DMS 273 (cell line): ENCODE measurements at regions not wholly inside any gene's neighbourhood (a gene's known extent, or its start where the extent isn't known, plus 50 kb on each side); places are given as distances from the start of the nearest gene placed in this dataset.
"Not testable (repeated sequence)": the region's sequence is repeated elsewhere in the genome, so short reads cannot be mapped to it uniquely, and the experiment has no call there.

Source experiments
- DNase-seq: peaks from one replicate; lab custom pipeline; 2025; ENCODE audit not compliant: unreplicated experiment; lab: John Stamatoyannopoulos, UW

GRCh38 chr2:204138206-204138605, 201.6 kb downstream of the ICOS start:
- no peak for DNase-seq

GRCh38 chr2:204140246-204140645, 203.7 kb downstream of the ICOS start:
- no peak for DNase-seq

DNA sequence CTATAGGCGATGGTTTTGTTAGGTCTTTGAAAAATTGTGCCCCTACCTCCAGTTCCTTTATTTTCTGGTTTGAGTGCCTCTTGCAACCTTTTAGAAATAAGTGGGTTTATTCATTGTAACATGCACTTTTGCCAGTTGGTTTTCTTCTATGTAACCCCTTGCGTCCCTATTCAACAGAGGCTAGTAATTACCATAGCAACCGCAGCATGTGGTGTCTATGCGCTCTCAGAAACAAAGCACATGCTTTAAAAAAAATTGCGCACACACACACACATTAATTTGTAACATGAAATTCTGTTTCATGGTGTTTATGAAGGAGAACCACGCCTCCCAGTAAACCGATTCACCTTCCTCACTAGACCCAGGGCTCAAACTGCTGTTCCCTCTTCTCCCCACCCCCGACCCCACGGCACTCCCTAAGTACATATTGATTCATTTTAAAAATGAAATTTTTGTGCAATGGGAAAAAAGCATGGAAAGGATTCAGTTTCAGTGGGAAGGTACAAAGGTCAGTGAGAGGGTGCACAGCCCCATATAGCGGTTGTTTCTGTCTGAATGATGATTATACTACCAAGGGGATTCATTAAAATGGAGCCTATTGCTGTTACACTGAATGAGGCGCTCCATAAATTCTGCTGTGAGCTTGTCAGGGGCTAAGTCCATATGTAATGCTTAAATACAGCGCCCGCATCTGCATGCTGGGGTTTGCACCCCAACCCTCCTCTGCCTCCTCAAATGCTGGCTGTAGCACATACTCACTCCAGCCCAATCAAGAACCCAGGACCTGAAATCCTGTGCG, 206.9 kb downstream of the ICOS start:
- no peak for DNase-seq

GRCh38 chr2:204144492-204144891, 207.9 kb downstream of the ICOS start:
- DNase-seq: no peak

- peak; percentile 88 for DNase-seq
Measured at GRCh38 chr2:204145263-204145751, 208.7 kb downstream of the ICOS start.

GRCh38 chr2:204145791-204146190, 209.2 kb downstream of the ICOS start:
- DNase-seq: no peak

GRCh38 chr2:204147040-204147439, 210.5 kb downstream of the ICOS start:
- not testable (repeated sequence) for DNase-seq

- DNase-seq: no peak
Measured at GRCh38 chr2:204150721-204151120, 214.2 kb downstream of the ICOS start.

DNA sequence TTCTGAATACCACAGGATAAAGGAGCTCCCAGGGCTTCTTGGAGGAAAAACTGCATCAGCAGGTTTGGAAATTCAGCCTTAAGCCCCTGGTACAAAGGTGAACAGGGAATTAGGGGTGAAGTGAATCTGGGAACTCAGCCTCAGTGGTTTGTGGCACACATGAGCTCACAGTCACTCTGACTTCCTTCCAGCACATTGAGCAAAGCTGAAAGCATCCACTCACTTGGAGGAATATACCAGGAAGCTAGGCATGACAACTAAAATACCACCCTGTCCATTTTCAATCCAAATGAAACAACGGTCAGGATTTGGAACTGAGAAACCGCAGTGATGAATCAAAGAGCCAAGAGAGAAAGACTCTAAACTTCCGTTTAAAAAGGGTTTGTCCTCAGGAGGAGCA, 216.1 kb downstream of the ICOS start:
- DNase-seq: no peak

- DNase-seq: no peak
Measured at GRCh38 chr2:204154863-204155262, 218.3 kb downstream of the ICOS start.

DNA sequence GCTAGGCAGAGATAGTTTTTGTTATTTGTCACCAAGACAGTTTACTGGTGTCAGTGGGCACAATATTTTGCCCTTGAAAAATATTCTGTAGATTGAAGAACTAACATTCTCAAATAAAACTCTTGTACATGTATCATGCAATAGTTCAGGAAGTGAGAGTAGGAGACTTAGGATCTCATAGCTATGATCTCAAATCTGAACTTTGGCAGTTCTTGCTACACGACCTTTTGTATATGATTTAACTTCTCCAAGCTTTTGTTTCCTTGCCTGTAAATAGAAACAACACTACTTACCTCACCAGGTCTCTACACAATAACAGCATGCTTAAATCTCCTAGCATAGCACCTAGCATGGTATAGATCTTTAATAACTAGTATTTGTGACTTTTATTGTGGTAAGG, 219.9 kb downstream of the ICOS start:
- no peak for DNase-seq

- no peak for DNase-seq
Measured at GRCh38 chr2:204157684-204158083, 221.1 kb downstream of the ICOS start.

DNA sequence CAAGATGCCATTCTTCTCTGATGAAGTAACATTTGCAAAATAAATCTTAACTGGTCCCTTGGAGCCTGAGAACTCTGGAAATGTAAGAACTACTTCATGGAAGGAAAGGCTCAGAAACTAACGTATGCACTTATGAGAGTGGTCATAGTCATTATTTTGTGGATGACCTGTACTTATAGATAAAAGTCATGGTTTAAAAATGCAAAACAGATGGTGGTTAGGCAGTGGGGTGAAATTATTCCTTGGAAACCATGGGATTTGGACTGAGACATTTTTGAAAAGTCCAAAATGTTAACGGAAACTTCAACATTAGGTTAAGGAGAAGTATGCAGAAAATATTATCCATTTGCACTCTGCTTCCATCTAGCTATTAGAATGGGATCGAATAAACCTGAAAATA, 223.0 kb downstream of the ICOS start:
- DNase-seq: no peak

- no peak for DNase-seq
Measured at GRCh38 chr2:204160989-204161388, 224.4 kb downstream of the ICOS start.

DNA sequence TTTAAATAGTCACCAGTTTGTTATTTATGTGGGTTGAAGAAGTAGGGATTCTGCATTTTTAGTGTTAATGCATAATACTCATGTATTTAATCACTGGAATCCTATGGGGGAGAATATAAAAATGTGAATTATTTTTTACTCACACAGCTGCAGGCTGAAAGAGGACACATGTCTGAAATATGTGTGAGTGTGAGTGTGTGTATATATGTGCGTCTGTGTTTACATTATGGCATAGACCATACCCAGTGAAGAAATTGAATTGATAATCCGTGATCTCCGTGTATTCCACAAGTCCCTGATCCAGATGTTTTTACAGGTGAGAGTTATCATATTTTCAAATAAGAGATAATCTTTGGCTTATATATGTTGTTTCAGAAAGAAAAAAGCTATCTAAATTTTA, 225.3 kb downstream of the ICOS start:
- no peak for DNase-seq

DNA sequence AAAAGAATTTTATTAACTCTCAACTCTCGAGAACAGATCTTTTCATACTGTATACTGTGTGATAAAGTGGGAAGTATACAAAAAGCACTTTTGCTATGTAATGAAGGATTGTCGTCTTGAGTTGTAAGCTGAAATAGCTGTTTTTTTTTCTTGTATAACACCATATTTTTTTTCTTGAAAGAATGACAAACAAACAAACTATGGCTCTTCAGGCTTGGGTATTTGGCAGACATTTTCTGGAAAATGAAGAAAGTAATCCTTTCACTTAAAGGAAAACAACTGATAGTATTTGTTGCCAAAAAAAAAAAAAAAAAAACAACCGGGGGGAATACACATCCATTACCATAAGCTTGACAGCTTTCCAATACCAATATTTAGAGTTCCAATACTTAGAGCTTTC, 230.4 kb downstream of the ICOS start:
- no peak for DNase-seq

DNA sequence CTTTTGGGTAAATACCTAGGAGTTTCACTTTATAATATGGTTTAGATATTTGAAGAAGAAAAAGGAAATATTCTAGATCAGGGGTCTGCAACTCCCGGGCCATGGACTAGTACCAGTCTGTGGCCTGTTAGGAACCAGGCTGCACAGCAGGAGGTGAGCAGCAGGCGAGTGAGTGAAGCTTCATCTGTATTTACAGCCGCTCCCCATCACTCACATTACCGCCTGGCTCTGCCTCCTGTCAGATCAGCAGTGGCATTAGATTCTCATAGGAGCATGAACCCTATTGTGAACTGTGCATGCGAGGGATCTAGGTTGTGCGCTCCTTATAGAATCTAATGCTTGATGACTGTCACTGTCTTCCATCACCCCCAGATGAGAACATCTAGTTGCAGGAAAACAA, 231.1 kb downstream of the ICOS start:
- DNase-seq: peak; percentile 3

DNA sequence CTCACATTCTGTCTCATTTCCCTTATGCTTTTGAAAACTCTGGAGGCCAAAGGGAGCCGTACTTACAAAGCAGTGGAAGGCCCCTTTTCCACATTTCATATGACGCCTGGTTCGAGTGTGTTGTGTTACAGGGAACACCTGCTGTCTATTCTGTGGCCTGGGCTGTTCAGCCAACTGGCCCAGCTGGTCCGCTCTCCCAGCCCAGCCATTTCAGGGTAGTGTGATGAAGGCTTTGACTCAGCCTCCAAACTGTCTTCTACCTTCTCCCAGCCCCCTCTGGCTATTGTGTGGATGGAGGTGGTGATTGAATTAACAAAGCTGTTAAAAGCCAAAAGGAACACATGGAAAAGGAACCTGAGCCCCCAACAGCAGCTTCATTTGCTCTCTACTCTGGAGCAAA, 233.8 kb downstream of the ICOS start:
- peak; percentile 58 for DNase-seq

- DNase-seq: no peak
Measured at GRCh38 chr2:204171432-204172144, 235.0 kb downstream of the ICOS start.

- no peak for DNase-seq
Measured at GRCh38 chr2:204172145-204172600, 235.6 kb downstream of the ICOS start.

DNA sequence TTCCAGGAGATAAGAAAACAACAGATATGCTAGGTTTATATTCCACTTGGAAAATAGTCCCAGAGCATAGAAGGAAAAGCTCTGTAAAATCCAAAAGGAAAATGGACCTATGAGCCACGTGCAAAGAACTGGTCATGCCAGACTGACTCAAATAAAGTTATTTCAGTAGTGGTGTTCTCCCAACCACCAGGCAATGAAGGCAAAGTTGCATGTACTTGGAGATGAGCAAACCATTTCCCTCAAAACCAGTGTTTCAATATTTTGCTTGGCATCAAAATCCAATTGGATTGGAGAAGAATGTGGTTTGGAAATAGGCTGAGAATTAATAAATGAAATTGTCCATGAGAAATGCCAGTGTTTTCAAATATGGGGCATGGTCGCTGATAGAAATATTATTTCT, 237.5 kb downstream of the ICOS start:
- no peak for DNase-seq

DNA sequence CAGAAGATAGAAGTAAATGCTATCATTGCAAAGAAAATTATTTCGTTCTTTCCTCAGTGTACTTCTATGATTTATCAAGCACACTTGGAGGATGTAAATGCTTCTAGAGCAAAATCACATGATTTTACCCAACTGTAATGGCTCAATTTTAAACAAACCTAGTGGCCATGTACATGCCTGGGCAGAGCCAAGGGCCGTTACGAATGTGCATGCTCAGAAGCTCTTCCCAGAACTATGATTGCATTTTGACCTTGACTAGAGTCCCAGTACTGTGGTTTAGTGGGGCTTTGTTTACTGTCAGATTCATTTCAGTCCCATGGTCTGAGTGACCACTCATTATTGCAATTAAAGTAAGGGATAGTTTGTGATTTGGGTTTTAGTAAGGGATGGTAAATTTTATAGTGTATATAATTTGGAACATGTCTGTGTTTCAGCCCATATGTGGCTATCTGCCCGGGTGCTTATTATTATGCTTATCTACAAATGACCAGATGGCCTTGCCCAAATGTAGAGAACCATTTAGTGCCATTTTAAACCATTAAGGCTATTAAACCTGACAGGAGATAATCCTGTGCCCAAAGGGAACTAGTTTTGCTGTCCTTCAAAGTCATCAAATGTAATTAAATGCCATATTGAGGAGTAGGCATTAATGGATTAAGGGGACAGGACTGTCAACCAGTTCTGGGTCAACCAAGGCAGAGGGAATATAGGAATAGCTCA, 239.1 kb downstream of the ICOS start:
- peak; percentile 64 for DNase-seq
